Endothelial cell of umbilical vein (primary cell): ENCODE measurements at regions not wholly inside any gene's neighbourhood (a gene's known extent, or its start where the extent isn't known, plus 50 kb on each side); places are given as distances from the start of the nearest gene placed in this dataset.

Source experiments
- BruUV-seq: library from RNA; stranded (reverse); fragments of 400-500 nt; replicated peaks from 2 replicates; lab custom pipeline; 2021; lab: Mats Ljungman, UMichigan
- CTCF ChIA-PET: fragments of 300-600, 350-600 bp; sonication (Branson Sonifier 250); formaldehyde crosslinking; loops from one replicate; lab custom pipeline; 2021; ENCODE audit warnings: antibody characterized with exemption, inconsistent platforms; lab: Charles Lee
- POLR2A ChIA-PET: fragments of 300-600, 350-600 bp; sonication (Branson Sonifier 250); formaldehyde crosslinking; loops from one replicate; lab custom pipeline; 2021; ENCODE audit warnings: antibody characterized with exemption, inconsistent platforms; lab: Charles Lee
- DNase-seq: peaks from one replicate; pipeline ENCODE4 v3.0.0-alpha.2; 2011; ENCODE audit warnings: low read depth, low spot score
- FAIRE-seq: peaks from 2 replicates; lab custom pipeline; 2011; peaks lifted over from hg19 to GRCh38; lab: Jason Lieb, UNC
- H2AFZ ChIP-seq: 2 replicates; pipeline ENCODE4 v1.6.0; 2012; ENCODE audit warnings: low read depth, low read length, control low read depth, inconsistent platforms
- H3K27ac ChIP-seq: 2 replicates; pipeline ENCODE4 v1.5.1; 2011; ENCODE audit warnings: low read depth, mild to moderate bottlenecking, control low read depth, low read length, moderate library complexity; ENCODE audit not compliant: insufficient read depth
- H3K27me3 ChIP-seq, 2 experiments: 2 replicates each; pipeline versions ENCODE4 v1.6.0 to v1.6.1; 2011; ENCODE audit warnings: low read length in 2 of 2, mixed read lengths in 1 of 2; ENCODE audit not compliant: control insufficient read depth in 2 of 2, insufficient read depth in 2 of 2
- H3K36me3 ChIP-seq, 2 experiments: 2 replicates in 1 of 2; 3 replicates in 1 of 2; pipeline ENCODE4 v1.5.1; 2011; ENCODE audit warnings: low read length in 2 of 2, mild to moderate bottlenecking in 1 of 2, moderate library complexity in 1 of 2; ENCODE audit not compliant: control insufficient read depth in 2 of 2, insufficient read depth in 2 of 2; ENCODE audit errors: extremely low read depth in 1 of 2
- H3K4me1 ChIP-seq: 3 replicates; pipeline ENCODE4 v1.5.1; 2011; ENCODE audit warnings: mild to moderate bottlenecking, low read length; ENCODE audit not compliant: control insufficient read depth, insufficient read depth; ENCODE audit errors: extremely low read depth
- H3K4me2 ChIP-seq: 2 replicates; pipeline ENCODE4 v1.6.1; 2011; ENCODE audit warnings: low read length, control low read depth, mixed read lengths; ENCODE audit not compliant: insufficient read depth
- H3K4me3 ChIP-seq, 3 experiments: fragments of 200-600 bp in 1 of 3; sonication (generic), shearing (Covaris generic) in 1 of 3; replicated peaks in 1 of 3; 2 replicates each; pipeline ENCODE4 v1.5.1; 2011 to 2016; ENCODE audit warnings: control low read depth in 3 of 3, low read length in 3 of 3, mild to moderate bottlenecking in 2 of 3, inconsistent platforms in 1 of 3, low read depth in 1 of 3, moderate library complexity in 1 of 3; ENCODE audit not compliant: insufficient read depth in 1 of 3
- H3K79me2 ChIP-seq: 2 replicates; pipeline ENCODE4 v1.6.0; 2012; ENCODE audit warnings: low read length, inconsistent platforms; ENCODE audit not compliant: control insufficient read depth, insufficient read depth
- H3K9ac ChIP-seq: replicated peaks from 2 replicates; pipeline ENCODE3; 2011; ENCODE audit warnings: low read length, control low read depth; ENCODE audit not compliant: insufficient read depth; ENCODE audit errors: extremely low read depth
- H3K9me1 ChIP-seq: replicated peaks from 3 replicates; pipeline ENCODE4 v1.6.0; 2011; ENCODE audit warnings: mild to moderate bottlenecking, low read length; ENCODE audit not compliant: control insufficient read depth, insufficient read depth; ENCODE audit errors: extremely low read depth
- H3K9me3 ChIP-seq: replicated peaks from 2 replicates; pipeline ENCODE4 v1.5.1; 2012; ENCODE audit warnings: low read length, inconsistent platforms; ENCODE audit not compliant: control insufficient read depth, insufficient read depth
- H4K20me1 ChIP-seq: replicated peaks from 2 replicates; pipeline ENCODE3; 2011; ENCODE audit warnings: mild to moderate bottlenecking, low read length; ENCODE audit not compliant: control insufficient read depth, insufficient read depth; ENCODE audit errors: extremely low read depth
- EZH2 ChIP-seq: IDR thresholded peaks from 2 replicates; pipeline ENCODE4 v1.6.1; 2012; ENCODE audit warnings: borderline replicate concordance, low read depth, mild to moderate bottlenecking, moderate library complexity, low read length, inconsistent platforms; ENCODE audit not compliant: severe bottlenecking
- FOS ChIP-seq: IDR thresholded peaks from 2 replicates; pipeline ENCODE4 v1.6.1; 2011; ENCODE audit warnings: mild to moderate bottlenecking, low read length, moderate library complexity, borderline replicate concordance; ENCODE audit not compliant: insufficient read depth
- GATA2 ChIP-seq: IDR thresholded peaks from 2 replicates; pipeline ENCODE4 v1.7.0; 2011; ENCODE audit warnings: low read depth, mild to moderate bottlenecking, moderate library complexity, mixed read lengths, low read length; ENCODE audit not compliant: insufficient read length, insufficient read depth
- JUN ChIP-seq: IDR thresholded peaks from 2 replicates; pipeline ENCODE4 v1.6.1; 2011; ENCODE audit warnings: borderline replicate concordance, low read depth; ENCODE audit not compliant: insufficient read length, insufficient read depth
- MYC ChIP-seq: IDR thresholded peaks from one replicate; pipeline ENCODE4 v1.6.1; 2011; ENCODE audit warnings: mild to moderate bottlenecking, low read depth, low read length
- POLR2A ChIP-seq: IDR thresholded peaks from 2 replicates; pipeline ENCODE4 v1.6.1; 2012; ENCODE audit warnings: low read depth, mild to moderate bottlenecking, control low read depth, low read length
- POLR2AphosphoS5 ChIP-seq: IDR thresholded peaks from 2 replicates; pipeline ENCODE4 v1.6.1; 2012; ENCODE audit warnings: low read depth, mild to moderate bottlenecking, control low read depth, low read length, moderate library complexity; ENCODE audit not compliant: insufficient read depth
- dilution Hi-C: fragments of 300-500 bp; cut with MboI; formaldehyde crosslinking; loops from one replicate; pipeline ENCODE4 v1.15.0; 2019; ENCODE audit warnings: low sequenced_read_pairs; ENCODE audit not compliant: extremely low pct_ligation_motif_present
- intact Hi-C: fragments of 100-400 bp; cut with micrococcal nuclease; formaldehyde crosslinking; loops from one replicate; pipeline ENCODE4 v1.10.0; 2022
- TF ChIP-seq, protein P1 (sequence below), 2 donors: IDR thresholded peaks; 1 replicate in 1 of 2; 2 replicates in 1 of 2; pipeline ENCODE4 v1.5.1; 2011; ENCODE audit warnings: low read length in 2 of 2, mild to moderate bottlenecking in 2 of 2, moderate library complexity in 2 of 2, control low read depth in 1 of 2, inconsistent platforms in 1 of 2, low read depth in 1 of 2; ENCODE audit not compliant: insufficient read depth in 1 of 2; ENCODE audit errors: extremely low read depth in 1 of 2
- TF ChIP-seq, protein P2 (sequence below): IDR thresholded peaks from 2 replicates; pipeline ENCODE4 v1.6.1; 2011; ENCODE audit not compliant: insufficient read depth, insufficient read length

DNA sequence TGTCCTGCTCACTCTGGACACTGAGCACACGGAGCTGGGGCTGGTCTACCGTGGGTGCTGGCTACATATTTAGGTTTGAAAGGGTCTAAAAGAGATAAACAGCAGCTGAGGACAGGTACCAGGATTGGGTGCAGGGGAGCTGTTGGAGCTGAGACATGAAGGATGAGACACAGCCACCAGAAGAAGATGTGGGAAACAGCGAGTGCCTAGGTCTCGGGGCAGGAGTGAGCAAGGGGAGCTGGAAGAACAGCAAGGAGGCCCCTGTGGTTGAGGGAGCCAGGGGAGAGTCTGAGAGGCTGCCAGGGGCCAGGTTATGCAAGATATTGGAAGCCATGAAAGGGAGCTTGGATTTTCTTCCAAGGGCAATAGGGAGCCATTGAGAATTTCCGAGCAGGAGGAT is 434.0 kb upstream of the SULF2 start:
- CTCF ChIA-PET = interaction anchor here (1.6 kb wide), 1 partner anchor 364 kb away, joined by 6 read pairs; no protein-coding TSS in a partner anchor

More for the DNA sequence above, 434.0 kb upstream of the SULF2 start:
- Histone ChIP-seq H3K27ac (no peak overlapping the region), H3K27me3 (no peaks in the 10 kb centered on the region), H2AFZ (no peak overlapping the region), H3K4me1 (no peaks in the 10 kb centered on the region), H3K4me3 (no peak overlapping the region), H3K4me2 (no peak overlapping the region), H3K9me3 (no peaks in the 10 kb centered on the region), H3K9ac (no peak overlapping the region), H3K79me2 (no peaks in the 10 kb centered on the region), H4K20me1 (no peaks in the 10 kb centered on the region), H3K9me1 (no peaks in the 10 kb centered on the region), H3K36me3 (no peaks in the 10 kb centered on the region)
- POLR2A ChIA-PET = no interaction called here
- DNase-seq (no peak), FAIRE-seq (no peak)
- no peak for TF ChIP-seq POLR2AphosphoS5
- TF ChIP-seq JUN = no peak
- no peak for TF ChIP-seq EZH2
- TF ChIP-seq, protein P1, sequence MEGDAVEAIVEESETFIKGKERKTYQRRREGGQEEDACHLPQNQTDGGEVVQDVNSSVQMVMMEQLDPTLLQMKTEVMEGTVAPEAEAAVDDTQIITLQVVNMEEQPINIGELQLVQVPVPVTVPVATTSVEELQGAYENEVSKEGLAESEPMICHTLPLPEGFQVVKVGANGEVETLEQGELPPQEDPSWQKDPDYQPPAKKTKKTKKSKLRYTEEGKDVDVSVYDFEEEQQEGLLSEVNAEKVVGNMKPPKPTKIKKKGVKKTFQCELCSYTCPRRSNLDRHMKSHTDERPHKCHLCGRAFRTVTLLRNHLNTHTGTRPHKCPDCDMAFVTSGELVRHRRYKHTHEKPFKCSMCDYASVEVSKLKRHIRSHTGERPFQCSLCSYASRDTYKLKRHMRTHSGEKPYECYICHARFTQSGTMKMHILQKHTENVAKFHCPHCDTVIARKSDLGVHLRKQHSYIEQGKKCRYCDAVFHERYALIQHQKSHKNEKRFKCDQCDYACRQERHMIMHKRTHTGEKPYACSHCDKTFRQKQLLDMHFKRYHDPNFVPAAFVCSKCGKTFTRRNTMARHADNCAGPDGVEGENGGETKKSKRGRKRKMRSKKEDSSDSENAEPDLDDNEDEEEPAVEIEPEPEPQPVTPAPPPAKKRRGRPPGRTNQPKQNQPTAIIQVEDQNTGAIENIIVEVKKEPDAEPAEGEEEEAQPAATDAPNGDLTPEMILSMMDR (IDR thresholded peaks at IDR 0.05; ENCODE audit: extremely low read depth in 1 of 2, insufficient read depth in 1 of 2, low read depth in 1 of 2, low read length in 2 of 2) = no peak
- TF ChIP-seq POLR2A = no peak
- no peak for TF ChIP-seq GATA2
- no peak for TF ChIP-seq MYC
- no peak for TF ChIP-seq FOS
- TF ChIP-seq, protein P2, sequence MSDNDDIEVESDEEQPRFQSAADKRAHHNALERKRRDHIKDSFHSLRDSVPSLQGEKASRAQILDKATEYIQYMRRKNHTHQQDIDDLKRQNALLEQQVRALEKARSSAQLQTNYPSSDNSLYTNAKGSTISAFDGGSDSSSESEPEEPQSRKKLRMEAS = no peak
- dilution Hi-C loops (no loop called here), intact Hi-C loops (no loop called here)
- no TSS peak for BruUV-seq
